ENCODE measurements at regions not wholly inside any gene's neighbourhood (a gene's known extent, or its start where the extent isn't known, plus 50 kb on each side); places are given as distances from the start of the nearest gene placed in this dataset.

GRCh38 chr14:56996721-56997399 is 186.6 kb upstream of the OTX2 start:
- TF ChIP-seq CTCF (IDR thresholded peaks at IDR 0.05; ENCODE audit: extremely low read depth in 1 of 2, insufficient read depth in 1 of 2, low read depth in 1 of 2, low read length in 2 of 2) (no peak), POLR2A (IDR thresholded peaks at IDR 0.05; ENCODE audit: low read depth, low read length) (no peak), EZH2 (IDR thresholded peaks at IDR 0.05; ENCODE audit: borderline replicate concordance, low read depth, low read length, severe bottlenecking) (no peak), POLR2AphosphoS5 (IDR thresholded peaks at IDR 0.05; ENCODE audit: insufficient read depth, low read depth, low read length) (no peak), MYC (IDR thresholded peaks at IDR 0.05; ENCODE audit: low read depth, low read length) (no peak), JUN (IDR thresholded peaks at IDR 0.05; ENCODE audit: borderline replicate concordance, insufficient read depth, insufficient read length, low read depth) (no peak), MAX (IDR thresholded peaks at IDR 0.05; ENCODE audit: insufficient read depth, insufficient read length) (no peak), GATA2 (IDR thresholded peaks at IDR 0.05; ENCODE audit: insufficient read depth, insufficient read length, low read depth, low read length) (no peak), FOS (IDR thresholded peaks at IDR 0.05; ENCODE audit: borderline replicate concordance, insufficient read depth, low read length) (no peak)
